Breast epithelium (tissue), 3 donors: ENCODE measurements at regions not wholly inside any gene's neighbourhood (a gene's known extent, or its start where the extent isn't known, plus 50 kb on each side); places are given as distances from the start of the nearest gene placed in this dataset.

ENCODE experiments used
- POLR2A ChIP-seq: fragments of 450-650 bp; IDR thresholded peaks from one replicate; pipeline ENCODE4 v1.6.1; 2016; ENCODE audit warnings: antibody characterized with exemption, mild to moderate bottlenecking, moderate library complexity
- TF ChIP-seq, protein P1 (sequence below), 3 donors: fragments of 450-650 bp; IDR thresholded peaks; one replicate each; pipeline ENCODE4 v1.5.1; 2016 to 2017; ENCODE audit warnings: antibody characterized with exemption in 3 of 3, mild to moderate bottlenecking in 3 of 3, moderate library complexity in 3 of 3

- no peak for TF ChIP-seq POLR2A
- TF ChIP-seq, protein P1, sequence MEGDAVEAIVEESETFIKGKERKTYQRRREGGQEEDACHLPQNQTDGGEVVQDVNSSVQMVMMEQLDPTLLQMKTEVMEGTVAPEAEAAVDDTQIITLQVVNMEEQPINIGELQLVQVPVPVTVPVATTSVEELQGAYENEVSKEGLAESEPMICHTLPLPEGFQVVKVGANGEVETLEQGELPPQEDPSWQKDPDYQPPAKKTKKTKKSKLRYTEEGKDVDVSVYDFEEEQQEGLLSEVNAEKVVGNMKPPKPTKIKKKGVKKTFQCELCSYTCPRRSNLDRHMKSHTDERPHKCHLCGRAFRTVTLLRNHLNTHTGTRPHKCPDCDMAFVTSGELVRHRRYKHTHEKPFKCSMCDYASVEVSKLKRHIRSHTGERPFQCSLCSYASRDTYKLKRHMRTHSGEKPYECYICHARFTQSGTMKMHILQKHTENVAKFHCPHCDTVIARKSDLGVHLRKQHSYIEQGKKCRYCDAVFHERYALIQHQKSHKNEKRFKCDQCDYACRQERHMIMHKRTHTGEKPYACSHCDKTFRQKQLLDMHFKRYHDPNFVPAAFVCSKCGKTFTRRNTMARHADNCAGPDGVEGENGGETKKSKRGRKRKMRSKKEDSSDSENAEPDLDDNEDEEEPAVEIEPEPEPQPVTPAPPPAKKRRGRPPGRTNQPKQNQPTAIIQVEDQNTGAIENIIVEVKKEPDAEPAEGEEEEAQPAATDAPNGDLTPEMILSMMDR (IDR thresholded peaks at IDR 0.05), result no peak
Measured at GRCh38 chr22:48605125-48605524, 1222.5 kb downstream of the BRD1 start.
